ENCODE measurements at regions not wholly inside any gene's neighbourhood (a gene's known extent, or its start where the extent isn't known, plus 50 kb on each side); places are given as distances from the start of the nearest gene placed in this dataset.
"Not testable (repeated sequence)": the region's sequence is repeated elsewhere in the genome, so short reads cannot be mapped to it uniquely, and the experiment has no call there.

GRCh38 chr6:112886415-112886814, 539.3 kb downstream of the RFPL4B start:
- DNase-seq = no peak

GRCh38 chr6:112887424-112887823, 540.3 kb downstream of the RFPL4B start:
- not testable (repeated sequence) for DNase-seq

GRCh38 chr6:112899541-112899940, 552.4 kb downstream of the RFPL4B start:
- no peak for DNase-seq

GRCh38 chr6:112903361-112903760, 556.2 kb downstream of the RFPL4B start:
- no peak for DNase-seq

GRCh38 chr6:112906726-112907125, 559.6 kb downstream of the RFPL4B start:
- DNase-seq = no peak

- DNase-seq = no peak
Observed at GRCh38 chr6:112909781-112910180, 562.7 kb downstream of the RFPL4B start.

GRCh38 chr6:112910256-112910655, 563.1 kb downstream of the RFPL4B start:
- no peak for DNase-seq

- DNase-seq = no peak
Observed at GRCh38 chr6:112911959-112912358, 564.8 kb downstream of the RFPL4B start.

- DNase-seq = no peak
Observed at GRCh38 chr6:112912416-112913101, 565.4 kb downstream of the RFPL4B start.

- not testable (repeated sequence) for DNase-seq
Observed at GRCh38 chr6:112919744-112920143, 572.6 kb downstream of the RFPL4B start.

- no peak for DNase-seq
Observed at GRCh38 chr6:112920994-112921393, 573.9 kb downstream of the RFPL4B start.

- DNase-seq = no peak
Observed at GRCh38 chr6:112923940-112924587, 576.9 kb downstream of the RFPL4B start.

GRCh38 chr6:112925702-112926101, 578.6 kb downstream of the RFPL4B start:
- DNase-seq = no peak

GRCh38 chr6:112927641-112928320, 580.7 kb downstream of the RFPL4B start:
- no peak for DNase-seq

- DNase-seq = no peak
Observed at GRCh38 chr6:112929641-112930040, 582.5 kb downstream of the RFPL4B start.

GRCh38 chr6:112931832-112932231, 584.7 kb downstream of the RFPL4B start:
- no peak for DNase-seq

- no peak for DNase-seq
Observed at GRCh38 chr6:112933947-112934346, 586.8 kb downstream of the RFPL4B start.

- DNase-seq = no peak
Observed at GRCh38 chr6:112934433-112935327, 587.5 kb downstream of the RFPL4B start.

- no peak for DNase-seq
Observed at GRCh38 chr6:112935402-112936078, 588.4 kb downstream of the RFPL4B start.

GRCh38 chr6:112936079-112936472, 588.9 kb downstream of the RFPL4B start:
- no peak for DNase-seq

- no peak for DNase-seq
Observed at GRCh38 chr6:112936504-112936903, 589.4 kb downstream of the RFPL4B start.

- not testable (repeated sequence) for DNase-seq
Observed at GRCh38 chr6:112937690-112938089, 590.6 kb downstream of the RFPL4B start.
